H9 (cell line): ENCODE measurements at regions not wholly inside any gene's neighbourhood (a gene's known extent, or its start where the extent isn't known, plus 50 kb on each side); places are given as distances from the start of the nearest gene placed in this dataset.

Experiments used
- DNase-seq: peaks from one replicate; pipeline ENCODE4 v3.0.0-alpha.2; 2017
- H2AFZ ChIP-seq: one replicate; pipeline ENCODE4 v1.6.1; 2013; ENCODE audit warnings: mild to moderate bottlenecking, low read length, control low read depth, moderate library complexity
- H2AK5ac ChIP-seq: 2 replicates; pipeline ENCODE4 v1.6.1; 2013; ENCODE audit warnings: low read length, control low read depth, mixed read lengths; ENCODE audit not compliant: insufficient read length
- H2BK120ac ChIP-seq: one replicate; pipeline ENCODE4 v1.6.1; 2013; ENCODE audit warnings: low read depth, mild to moderate bottlenecking, low read length, control low read depth, inconsistent platforms; ENCODE audit not compliant: poor library complexity, severe bottlenecking
- H2BK12ac ChIP-seq: 2 replicates; pipeline ENCODE4 v1.6.1; 2013; ENCODE audit warnings: low read length, control low read depth, mixed read lengths, low read depth; ENCODE audit not compliant: insufficient read length
- H2BK15ac ChIP-seq: 2 replicates; pipeline ENCODE4 v1.6.1; 2013; ENCODE audit warnings: low read depth, low read length, control low read depth
- H2BK20ac ChIP-seq: one replicate; pipeline ENCODE4 v1.6.1; 2013; ENCODE audit warnings: low read depth, mild to moderate bottlenecking, low read length, control low read depth, inconsistent platforms; ENCODE audit not compliant: poor library complexity, severe bottlenecking
- H2BK5ac ChIP-seq: 2 replicates; pipeline ENCODE4 v1.6.1; 2013; ENCODE audit warnings: low read length, control low read depth, mixed read lengths; ENCODE audit not compliant: insufficient read length
- H3K14ac ChIP-seq: 2 replicates; pipeline ENCODE4 v1.6.1; 2013; ENCODE audit warnings: low read length, control low read depth; ENCODE audit not compliant: insufficient read depth
- H3K18ac ChIP-seq: 2 replicates; pipeline ENCODE4 v1.6.1; 2013; ENCODE audit warnings: low read depth, mild to moderate bottlenecking, mixed read lengths, low read length, control low read depth; ENCODE audit not compliant: insufficient read length
- H3K23ac ChIP-seq: 2 replicates; pipeline ENCODE4 v1.6.1; 2013; ENCODE audit warnings: low read length, control low read depth, mixed read lengths, low read depth; ENCODE audit not compliant: insufficient read length
- H3K23me2 ChIP-seq: 2 replicates; pipeline ENCODE4 v1.6.1; 2013; ENCODE audit warnings: low read depth, mild to moderate bottlenecking, mixed read lengths, low read length, control low read depth; ENCODE audit not compliant: insufficient read length, poor library complexity, severe bottlenecking
- H3K27ac ChIP-seq: 2 replicates; pipeline ENCODE4 v1.5.1; 2013; ENCODE audit warnings: low read length, control low read depth, mixed read lengths, low read depth; ENCODE audit not compliant: insufficient read length
- H3K27me3 ChIP-seq: 2 replicates; pipeline ENCODE4 v1.6.1; 2013; ENCODE audit warnings: low read length, control low read depth, inconsistent platforms; ENCODE audit not compliant: insufficient read depth
- H3K4ac ChIP-seq: 2 replicates; pipeline ENCODE4 v1.6.1; 2013; ENCODE audit warnings: low read depth, mild to moderate bottlenecking, control low read depth, inconsistent platforms, low read length, moderate library complexity
- H3K4me1 ChIP-seq: 2 replicates; pipeline ENCODE4 v1.6.1; 2013; ENCODE audit warnings: low read length, control low read depth, inconsistent platforms; ENCODE audit not compliant: insufficient read depth
- H3K4me2 ChIP-seq: 2 replicates; pipeline ENCODE4 v1.6.1; 2013; ENCODE audit warnings: low read length, control low read depth, mixed read lengths; ENCODE audit not compliant: insufficient read length, insufficient read depth
- H3K56ac ChIP-seq: 2 replicates; pipeline ENCODE4 v1.6.1; 2013; ENCODE audit warnings: low read depth, mild to moderate bottlenecking, mixed read lengths, low read length, control low read depth; ENCODE audit not compliant: insufficient read length
- H3K79me1 ChIP-seq: 2 replicates; pipeline ENCODE4 v1.6.1; 2013; ENCODE audit warnings: low read depth, mild to moderate bottlenecking, moderate library complexity, low read length, control low read depth, inconsistent platforms; ENCODE audit not compliant: insufficient read depth, poor library complexity, severe bottlenecking
- H3K79me2 ChIP-seq: 2 replicates; pipeline ENCODE4 v1.6.1; 2013; ENCODE audit warnings: low read length, control low read depth, inconsistent platforms; ENCODE audit not compliant: insufficient read depth
- H3K9ac ChIP-seq: 2 replicates; pipeline ENCODE4 v1.6.1; 2013; ENCODE audit warnings: low read length, control low read depth, mixed read lengths; ENCODE audit not compliant: insufficient read length; ENCODE audit errors: extremely low read depth
- H3K9me3 ChIP-seq: one replicate; pipeline ENCODE4 v1.6.1; 2013; ENCODE audit warnings: low read depth, low read length, inconsistent platforms; ENCODE audit not compliant: control insufficient read depth
- H3T11ph ChIP-seq: one replicate; pipeline ENCODE4 v1.6.1; 2013; ENCODE audit warnings: mild to moderate bottlenecking, low read length, control low read depth, inconsistent platforms
- H4K20me1 ChIP-seq: one replicate; pipeline ENCODE4 v1.6.1; 2013; ENCODE audit not compliant: control insufficient read depth, insufficient read length, insufficient read depth
- H4K5ac ChIP-seq: 2 replicates; pipeline ENCODE4 v1.6.1; 2013; ENCODE audit warnings: low read depth, mild to moderate bottlenecking, mixed read lengths, low read length, control low read depth; ENCODE audit not compliant: insufficient read length
- H4K8ac ChIP-seq: replicated peaks from 2 replicates; pipeline ENCODE4 v1.6.1; 2013; ENCODE audit warnings: low read length, control low read depth, mixed read lengths, low read depth; ENCODE audit not compliant: insufficient read length
- H4K91ac ChIP-seq: 2 replicates; pipeline ENCODE4 v1.6.1; 2013; ENCODE audit warnings: low read depth, mild to moderate bottlenecking, moderate library complexity, mixed read lengths, low read length, control low read depth; ENCODE audit not compliant: insufficient read length
- H3K27ac Mint-ChIP-seq, 3 experiments: 2 replicates in 2 of 3; 3 replicates in 1 of 3; pipeline ENCODE4 v1.8.0; 2020 to 2021; ENCODE audit warnings: mixed read lengths in 3 of 3, mild to moderate bottlenecking in 1 of 3, moderate library complexity in 1 of 3
- H3K27me3 Mint-ChIP-seq: 2 replicates; pipeline ENCODE4 v1.8.0; 2021; ENCODE audit warnings: low read depth, mild to moderate bottlenecking, moderate library complexity, mixed read lengths
- H3K36me3 Mint-ChIP-seq, 3 experiments: 2 replicates in 2 of 3; 3 replicates in 1 of 3; pipeline ENCODE4 v1.8.0; 2020 to 2021; ENCODE audit warnings: low read depth in 3 of 3, mixed read lengths in 3 of 3; ENCODE audit not compliant: insufficient read depth in 1 of 3
- H3K4me1 Mint-ChIP-seq, 2 experiments: 2 replicates each; pipeline ENCODE4 v1.8.0; 2020; ENCODE audit warnings: mixed read lengths in 2 of 2
- H3K4me3 Mint-ChIP-seq, 2 experiments: 2 replicates in 1 of 2; 3 replicates in 1 of 2; pipeline ENCODE4 v1.8.0; 2020 to 2021; ENCODE audit warnings: mild to moderate bottlenecking in 2 of 2, mixed read lengths in 2 of 2, moderate library complexity in 1 of 2
- H3K9me3 Mint-ChIP-seq, 2 experiments: 2 replicates in 1 of 2; 3 replicates in 1 of 2; pipeline ENCODE4 v1.8.0; 2020; ENCODE audit warnings: mild to moderate bottlenecking in 2 of 2, mixed read lengths in 2 of 2, moderate library complexity in 1 of 2
- WGBS: extraction: QIAGEN DNeasy Blood & Tissue Kit; methylation state at CpG from one replicate; pipeline ENCODE4 v1.1.7; 2013; ENCODE audit warnings: missing lambda C conversion rate, low lambda C conversion rate, mixed read lengths; ENCODE audit not compliant: insufficient read length; ENCODE audit errors: extremely low coverage; 5-methylcytosine and 5-hydroxymethylcytosine counted together
- TF ChIP-seq, protein P1 (sequence below): fragments of 200-600 bp; sonication (generic); conservative IDR thresholded peaks from 3 replicates; pipeline ENCODE4 v1.8.0; 2021; ENCODE audit warnings: antibody characterized with exemption, mild to moderate bottlenecking

DNA sequence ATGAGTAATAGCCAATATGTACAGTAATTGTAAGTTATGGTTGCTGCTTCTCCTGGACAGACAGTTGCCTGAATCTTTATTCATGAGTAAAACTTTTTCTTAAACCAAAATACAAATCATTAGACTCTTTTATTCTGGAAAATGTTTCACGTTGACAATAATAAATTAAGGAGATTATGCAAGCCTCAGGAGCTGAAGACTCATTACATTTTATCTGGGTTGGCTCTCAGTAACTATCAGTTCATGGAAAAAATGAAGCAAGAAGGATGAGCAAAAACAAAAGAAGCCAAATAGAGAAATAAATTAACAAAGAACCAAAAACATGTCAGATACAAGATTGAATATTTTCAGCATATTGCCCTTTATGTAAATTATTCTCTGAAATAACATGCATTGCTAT lies 88.9 kb upstream of the PRR16 start:
- Histone ChIP-seq H2AK5ac (no peak overlapping the region), H3K9me3 (no peaks in the 10 kb centered on the region), H3K79me1 (no peaks in the 10 kb centered on the region), H3K9ac (no peak overlapping the region), H3K4ac (no peak overlapping the region), H2BK20ac (no peak overlapping the region), H3K4me2 (no peak overlapping the region), H3K4me1 (no peaks in the 10 kb centered on the region), H3K23ac (no peak overlapping the region), H4K5ac (no peak overlapping the region), H3K27ac (no peak overlapping the region), H4K20me1 (no peaks in the 10 kb centered on the region), H3K14ac (no peak overlapping the region), H2AFZ (no peak overlapping the region), H3K79me2 (no peaks in the 10 kb centered on the region), H2BK15ac (no peak overlapping the region), H2BK5ac (no peak overlapping the region), H3K27me3 (no peaks in the 10 kb centered on the region), H3K18ac (no peak overlapping the region), H3T11ph (no peak overlapping the region), H2BK12ac (no peak overlapping the region), H3K23me2 (no peaks in the 10 kb centered on the region), H3K56ac (no peak overlapping the region), H4K8ac (no peak overlapping the region), H4K91ac (no peak overlapping the region), H2BK120ac (no peak overlapping the region)
- H3K4me3 Mint-ChIP-seq: no peak overlapping the region
- H3K9me3 Mint-ChIP-seq: peaks cover 20% of the 10 kb centered on the region in 2 experiments
- H3K36me3 Mint-ChIP-seq: peaks cover 14 to 20% (median 15%) of the 10 kb centered on the region in 3 experiments
- DNase-seq: no peak
- no peaks in the 10 kb centered on the region for H3K4me1 Mint-ChIP-seq
- H3K27me3 Mint-ChIP-seq: no peaks in the 10 kb centered on the region
- H3K27ac Mint-ChIP-seq: no peak overlapping the region
- no CpG with 5 or more reads among the region's 1 CpG for WGBS
- TF ChIP-seq, protein P1, sequence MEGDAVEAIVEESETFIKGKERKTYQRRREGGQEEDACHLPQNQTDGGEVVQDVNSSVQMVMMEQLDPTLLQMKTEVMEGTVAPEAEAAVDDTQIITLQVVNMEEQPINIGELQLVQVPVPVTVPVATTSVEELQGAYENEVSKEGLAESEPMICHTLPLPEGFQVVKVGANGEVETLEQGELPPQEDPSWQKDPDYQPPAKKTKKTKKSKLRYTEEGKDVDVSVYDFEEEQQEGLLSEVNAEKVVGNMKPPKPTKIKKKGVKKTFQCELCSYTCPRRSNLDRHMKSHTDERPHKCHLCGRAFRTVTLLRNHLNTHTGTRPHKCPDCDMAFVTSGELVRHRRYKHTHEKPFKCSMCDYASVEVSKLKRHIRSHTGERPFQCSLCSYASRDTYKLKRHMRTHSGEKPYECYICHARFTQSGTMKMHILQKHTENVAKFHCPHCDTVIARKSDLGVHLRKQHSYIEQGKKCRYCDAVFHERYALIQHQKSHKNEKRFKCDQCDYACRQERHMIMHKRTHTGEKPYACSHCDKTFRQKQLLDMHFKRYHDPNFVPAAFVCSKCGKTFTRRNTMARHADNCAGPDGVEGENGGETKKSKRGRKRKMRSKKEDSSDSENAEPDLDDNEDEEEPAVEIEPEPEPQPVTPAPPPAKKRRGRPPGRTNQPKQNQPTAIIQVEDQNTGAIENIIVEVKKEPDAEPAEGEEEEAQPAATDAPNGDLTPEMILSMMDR: no peak
